Omental fat pad (tissue), 3 donors: ENCODE measurements at regions not wholly inside any gene's neighbourhood (a gene's known extent, or its start where the extent isn't known, plus 50 kb on each side); places are given as distances from the start of the nearest gene placed in this dataset.

Experiments
- ATAC-seq: fragments of 150-250 bp; one replicate; pipeline ENCODE4 v1.9.1; 2016; ENCODE audit warnings: mild to moderate bottlenecking, moderate library complexity; ENCODE audit not compliant: low FRiP score
- DNase-seq: peaks from one replicate; pipeline ENCODE4 v3.0.0-alpha.2; 2019; ENCODE audit warnings: low spot score
- CTCF ChIP-seq, 3 donors: fragments of 450-650 bp; IDR thresholded peaks; one replicate each; pipeline ENCODE4 v1.5.1; 2016 to 2017; ENCODE audit warnings: antibody characterized with exemption in 3 of 3, mild to moderate bottlenecking in 3 of 3, moderate library complexity in 2 of 3

GRCh38 chr12:91432089-91432488 is 249.5 kb upstream of the DCN start:
- ATAC-seq (no peak), DNase-seq (no peak)

GRCh38 chr12:91424506-91424905 is 241.9 kb upstream of the DCN start:
- ATAC-seq, result no peak
- no peak for DNase-seq
- TF ChIP-seq CTCF (IDR thresholded peaks at IDR 0.05), result no peak

More at GRCh38 chr12:91432089-91432488, 249.5 kb upstream of the DCN start:
- TF ChIP-seq CTCF (IDR thresholded peaks at IDR 0.05), result no peak

GRCh38 chr12:91423693-91424050 is 241.1 kb upstream of the DCN start:
- no peak for TF ChIP-seq CTCF (IDR thresholded peaks at IDR 0.05)
- DNase-seq (no peak), ATAC-seq (no peak)

- ATAC-seq (no peak), DNase-seq (no peak)
- TF ChIP-seq CTCF (IDR thresholded peaks at IDR 0.05), result no peak
Observed at GRCh38 chr12:91422811-91423692, 240.4 kb upstream of the DCN start.

GRCh38 chr12:91422127-91422526 is 239.5 kb upstream of the DCN start:
- no peak for ATAC-seq
- no peak for TF ChIP-seq CTCF (IDR thresholded peaks at IDR 0.05)
- no peak for DNase-seq

- DNase-seq (no peak), ATAC-seq (no peak)
- no peak for TF ChIP-seq CTCF (IDR thresholded peaks at IDR 0.05)
Observed at GRCh38 chr12:91419809-91420208, 237.2 kb upstream of the DCN start.
